SK-N-SH (cell line): ENCODE measurements at regions not wholly inside any gene's neighbourhood (a gene's known extent, or its start where the extent isn't known, plus 50 kb on each side); places are given as distances from the start of the nearest gene placed in this dataset.
A peak's percentile ranks its signal among the peaks of the same experiment; 100 is the strongest.

Experiments
- CTCF ChIA-PET: fragments of 300-600, 350-600 bp; formaldehyde crosslinking; extraction: SDS; loops from one replicate; lab custom pipeline; 2021; lab: Yijun Ruan, JAX
- POLR2A ChIA-PET: fragments of 350-600 bp; sonication (Branson Sonifier 250); formaldehyde crosslinking; extraction: SDS; loops from one replicate; lab custom pipeline; 2020; ENCODE audit warnings: antibody characterized with exemption, inconsistent platforms; lab: Yijun Ruan, JAX
- DNase-seq: peaks from one replicate; pipeline ENCODE4 v3.0.0; 2012
- H2AFZ ChIP-seq: fragments of 200-600 bp; sonication (generic); 2 replicates; pipeline ENCODE4 v1.8.1; 2016; ENCODE audit warnings: antibody characterized with exemption, mild to moderate bottlenecking, low read depth
- H3F3A ChIP-seq: fragments of 200-600 bp; sonication (generic); replicated peaks from 2 replicates; pipeline ENCODE3; 2016; ENCODE audit warnings: antibody characterized with exemption, mild to moderate bottlenecking; ENCODE audit not compliant: insufficient read depth
- H3K27ac ChIP-seq, 2 experiments: fragments of 200-500 bp in 1 of 2; fragments of 200-600 bp in 1 of 2; sonication (Bioruptor generic) in 1 of 2; sonication (generic), shearing (Covaris generic) in 1 of 2; 2 replicates each; pipeline versions ENCODE4 v1.5.1 to v1.6.1; 2014 to 2016; ENCODE audit warnings: low read depth in 2 of 2, inconsistent platforms in 1 of 2, low read length in 1 of 2, mild to moderate bottlenecking in 1 of 2, mixed read lengths in 1 of 2
- H3K27me3 ChIP-seq: fragments of 200-600 bp; sonication (generic), shearing (Covaris generic); 2 replicates; pipeline ENCODE4 v1.6.1; 2016; ENCODE audit warnings: mixed run types; ENCODE audit not compliant: insufficient read depth
- H3K36me3 ChIP-seq, 2 experiments: fragments of 200-500 bp in 1 of 2; fragments of 200-600 bp in 1 of 2; sonication (Bioruptor generic) in 1 of 2; sonication (generic) in 1 of 2; replicated peaks in 1 of 2; 2 replicates each; pipeline versions ENCODE3 to v1.5.1; 2014 to 2016; ENCODE audit warnings: low read length in 1 of 2, mild to moderate bottlenecking in 1 of 2; ENCODE audit not compliant: insufficient read depth in 2 of 2, control insufficient read depth in 1 of 2
- H3K4me1 ChIP-seq, 2 experiments: fragments of 200-500 bp in 1 of 2; fragments of 200-600 bp in 1 of 2; sonication (Bioruptor generic) in 1 of 2; sonication (generic), shearing (Covaris generic) in 1 of 2; 2 replicates each; pipeline versions ENCODE4 v1.5.1 to v1.6.1; 2014 to 2016; ENCODE audit warnings: low read depth in 1 of 2, low read length in 1 of 2, mixed run types in 1 of 2; ENCODE audit not compliant: insufficient read depth in 2 of 2, control insufficient read depth in 1 of 2
- H3K4me2 ChIP-seq: fragments of 200-600 bp; sonication (generic), shearing (Covaris generic); 2 replicates; pipeline ENCODE4 v1.6.1; 2017; ENCODE audit warnings: mixed run types
- H3K4me3 ChIP-seq, 2 experiments: fragments of 200-500 bp in 1 of 2; fragments of 200-600 bp in 1 of 2; sonication (Bioruptor generic) in 1 of 2; sonication (generic), shearing (Covaris generic) in 1 of 2; 2 replicates each; pipeline versions ENCODE4 v1.5.1 to v1.8.1; 2014 to 2016; ENCODE audit warnings: low read depth in 2 of 2, inconsistent platforms in 1 of 2, low read length in 1 of 2, mild to moderate bottlenecking in 1 of 2, mixed read lengths in 1 of 2, moderate library complexity in 1 of 2
- H3K79me2 ChIP-seq: fragments of 200-600 bp; sonication (generic); 2 replicates; pipeline ENCODE4 v1.8.1; 2017; ENCODE audit warnings: mild to moderate bottlenecking; ENCODE audit not compliant: insufficient read depth
- H3K9ac ChIP-seq: fragments of 200-600 bp; sonication (generic); 2 replicates; pipeline ENCODE4 v1.6.1; 2017; ENCODE audit warnings: mixed run types
- H3K9me2 ChIP-seq: fragments of 200-600 bp; sonication (generic); 2 replicates; pipeline ENCODE4 v1.6.1; 2017; ENCODE audit warnings: mixed run types
- H3K9me3 ChIP-seq: fragments of 200-600 bp; sonication (generic); 2 replicates; pipeline ENCODE4 v1.6.1; 2017; ENCODE audit warnings: mixed run types, mild to moderate bottlenecking, moderate library complexity
- H4K20me1 ChIP-seq: fragments of 200-600 bp; sonication (generic); 2 replicates; pipeline ENCODE4 v1.6.1; 2017; ENCODE audit warnings: mild to moderate bottlenecking, mixed run types; ENCODE audit not compliant: insufficient read depth
- FOXJ3 ChIP-seq: sonication (generic); formaldehyde crosslinking; IDR thresholded peaks from 2 replicates; pipeline ENCODE4 v1.5.1; 2020; ENCODE audit warnings: mild to moderate bottlenecking, missing genetic modification reagents
- GABPA ChIP-seq: IDR thresholded peaks from 2 replicates; pipeline ENCODE4 v1.4.0; 2012; ENCODE audit warnings: low read depth, mild to moderate bottlenecking
- MEF2A ChIP-seq: IDR thresholded peaks from 2 replicates; pipeline ENCODE4 v1.4.0; 2012; ENCODE audit warnings: low read depth, borderline replicate concordance
- POLR2AphosphoS5 ChIP-seq: IDR thresholded peaks from 2 replicates; pipeline ENCODE4 v1.6.1; 2012; ENCODE audit warnings: low read depth, low read length
- RFX5 ChIP-seq: IDR thresholded peaks from 2 replicates; pipeline ENCODE4 v1.6.1; 2012; ENCODE audit warnings: mild to moderate bottlenecking, improper control_type of control experiment, low read length
- RXRA ChIP-seq: IDR thresholded peaks from 2 replicates; pipeline ENCODE4 v1.4.0; 2012; ENCODE audit warnings: low read depth, mild to moderate bottlenecking, borderline replicate concordance
- TAF1 ChIP-seq: IDR thresholded peaks from 2 replicates; pipeline ENCODE4 v1.6.1; 2012; ENCODE audit warnings: low read depth, mild to moderate bottlenecking, low read length, moderate library complexity, borderline replicate concordance
- YY1 ChIP-seq: IDR thresholded peaks from 2 replicates; pipeline ENCODE4 v1.4.0; 2012; ENCODE audit warnings: low read depth, mild to moderate bottlenecking
- WGBS: methylation state at CpG from one replicate; pipeline ENCODE4 v1.1.6; 2017; ENCODE audit warnings: low lambda C conversion rate; 5-methylcytosine and 5-hydroxymethylcytosine counted together
- TF ChIP-seq, protein P1 (sequence below): fragments of 200-600 bp; sonication (generic); IDR thresholded peaks from 2 replicates; pipeline ENCODE4 v1.6.1; 2017; ENCODE audit warnings: antibody characterized with exemption, mild to moderate bottlenecking, moderate library complexity
- TF ChIP-seq, protein P2 (sequence below): fragments of 150-350 bp; IDR thresholded peaks from 2 replicates; pipeline ENCODE4 v1.6.1; 2017; ENCODE audit warnings: antibody characterized with exemption, low read length, low read depth, borderline replicate concordance
- TF ChIP-seq, protein P3 (sequence below): IDR thresholded peaks from 2 replicates; pipeline ENCODE4 v1.6.1; 2012; ENCODE audit warnings: mild to moderate bottlenecking, low read depth, low read length, moderate library complexity
- TF ChIP-seq, protein P4 (sequence below): IDR thresholded peaks from 2 replicates; pipeline ENCODE4 v1.4.0; 2012; ENCODE audit warnings: low read depth, borderline replicate concordance

DNA sequence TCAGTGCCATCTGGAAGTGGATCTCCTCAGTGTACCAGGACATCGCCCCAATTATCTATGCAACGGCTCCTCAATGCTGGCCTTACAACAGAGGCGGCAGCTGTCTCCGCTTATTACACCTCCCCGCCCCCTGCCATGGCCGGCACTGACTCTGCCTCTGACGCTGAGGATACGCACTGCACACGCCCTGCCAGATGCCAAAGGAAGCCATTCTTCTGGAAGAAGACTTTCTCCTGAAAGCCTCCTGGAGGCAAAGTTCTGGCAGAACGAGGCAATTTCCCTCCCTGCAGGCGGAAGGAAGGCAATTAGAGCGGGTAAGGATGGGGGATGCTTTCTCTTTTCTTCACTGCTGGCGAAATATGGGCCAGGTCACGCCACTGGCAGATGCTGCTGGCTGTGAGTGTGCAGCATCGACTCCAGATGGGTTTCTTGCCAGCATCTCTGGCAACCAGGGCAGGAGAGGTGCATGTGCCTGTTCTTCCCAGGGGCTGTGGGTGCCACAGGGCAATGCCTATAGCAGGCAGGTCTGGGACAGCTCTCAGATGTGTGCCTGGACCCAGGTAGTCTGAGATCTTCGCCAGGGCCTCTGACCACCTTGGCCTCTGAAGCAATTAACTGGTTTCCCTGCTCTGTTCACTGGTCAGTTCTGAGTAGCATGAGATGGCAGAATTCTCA, 62.2 kb upstream of the MRPS22 start:
- 43% methylated on average over 9 of the region's 16 CpGs for WGBS
- TF ChIP-seq YY1 (0 out of 2 replicates have a peak, but pooled peaks have one; percentile 26), TAF1 (no peak), POLR2AphosphoS5 (no peak)
- no peaks in the 10 kb centered on the region for H3K79me2 ChIP-seq
- DNase-seq, result peak; percentile 53
- ChIA-PET CTCF (interaction anchor here (0.8 to 2.0 kb wide), 2 partner anchors 11 to 170 kb away, joined by 3 to 4 read pairs; no protein-coding TSS in a partner anchor), POLR2A (no interaction called here)
- H3K27ac ChIP-seq, result no peak overlapping the region; a peak in 1 of 4 replicates
- H3K4me2 ChIP-seq, result 0 out of 2 replicates have a peak overlapping the region, but pooled peaks have one; percentile 8
- no peak overlapping the region for H2AFZ ChIP-seq
- H3K4me1 ChIP-seq, result peaks cover 0 to 14% of the 10 kb centered on the region in 2 experiments; a peak in 2 of 4 replicates
- H3K4me3 ChIP-seq, result no peak overlapping the region
- H3F3A ChIP-seq, result no peaks in the 10 kb centered on the region
- no peaks in the 10 kb centered on the region for H3K27me3 ChIP-seq
- H3K9me3 ChIP-seq, result no peaks in the 10 kb centered on the region
- H4K20me1 ChIP-seq, result no peaks in the 10 kb centered on the region
- H3K9ac ChIP-seq, result no peak overlapping the region
- H3K9me2 ChIP-seq, result no peaks in the 10 kb centered on the region
- no peaks in the 10 kb centered on the region for H3K36me3 ChIP-seq

DNA sequence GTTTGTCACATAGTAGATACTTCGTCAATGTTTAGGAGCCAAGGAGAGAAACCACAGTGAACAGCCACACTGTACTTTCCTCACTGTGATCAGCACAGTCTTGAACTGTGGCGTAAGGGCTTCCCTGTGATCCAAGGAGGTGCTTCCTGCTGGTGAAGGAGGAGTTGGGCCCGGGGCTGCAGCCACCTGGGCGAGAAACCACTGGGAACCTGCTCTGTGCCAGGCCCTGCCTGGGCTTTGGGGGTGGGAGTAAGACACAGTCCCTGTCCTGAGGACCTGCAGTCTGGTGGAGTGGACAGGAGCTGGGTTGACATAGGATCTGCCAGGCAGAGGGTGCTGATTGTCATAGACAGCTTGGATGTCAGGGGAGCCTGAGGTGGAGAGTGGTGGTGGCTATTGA, 60.5 kb upstream of the MRPS22 start:
- Histone ChIP-seq H3F3A (no peaks in the 10 kb centered on the region), H3K27ac (no peak overlapping the region), H3K79me2 (no peaks in the 10 kb centered on the region), H3K27me3 (no peaks in the 10 kb centered on the region), H3K4me2 (no peak overlapping the region), H3K9me2 (no peaks in the 10 kb centered on the region), H3K4me3 (no peak overlapping the region), H4K20me1 (no peaks in the 10 kb centered on the region), H3K9ac (no peak overlapping the region), H2AFZ (no peak overlapping the region), H3K9me3 (no peaks in the 10 kb centered on the region), H3K36me3 (no peaks in the 10 kb centered on the region), H3K4me1 (peaks cover 0 to 14% of the 10 kb centered on the region in 2 experiments; a peak in 2 of 4 replicates)
- DNase-seq, result no peak
- 85% methylated on average over 4 of the region's 4 CpGs for WGBS
- ChIA-PET POLR2A (no interaction called here), CTCF (interaction anchor here (1.0 kb wide), 1 partner anchor 15 kb away, joined by 3 read pairs; no protein-coding TSS in a partner anchor)
- TF ChIP-seq, protein P1, sequence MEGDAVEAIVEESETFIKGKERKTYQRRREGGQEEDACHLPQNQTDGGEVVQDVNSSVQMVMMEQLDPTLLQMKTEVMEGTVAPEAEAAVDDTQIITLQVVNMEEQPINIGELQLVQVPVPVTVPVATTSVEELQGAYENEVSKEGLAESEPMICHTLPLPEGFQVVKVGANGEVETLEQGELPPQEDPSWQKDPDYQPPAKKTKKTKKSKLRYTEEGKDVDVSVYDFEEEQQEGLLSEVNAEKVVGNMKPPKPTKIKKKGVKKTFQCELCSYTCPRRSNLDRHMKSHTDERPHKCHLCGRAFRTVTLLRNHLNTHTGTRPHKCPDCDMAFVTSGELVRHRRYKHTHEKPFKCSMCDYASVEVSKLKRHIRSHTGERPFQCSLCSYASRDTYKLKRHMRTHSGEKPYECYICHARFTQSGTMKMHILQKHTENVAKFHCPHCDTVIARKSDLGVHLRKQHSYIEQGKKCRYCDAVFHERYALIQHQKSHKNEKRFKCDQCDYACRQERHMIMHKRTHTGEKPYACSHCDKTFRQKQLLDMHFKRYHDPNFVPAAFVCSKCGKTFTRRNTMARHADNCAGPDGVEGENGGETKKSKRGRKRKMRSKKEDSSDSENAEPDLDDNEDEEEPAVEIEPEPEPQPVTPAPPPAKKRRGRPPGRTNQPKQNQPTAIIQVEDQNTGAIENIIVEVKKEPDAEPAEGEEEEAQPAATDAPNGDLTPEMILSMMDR, result no peak
- no peak for TF ChIP-seq RXRA
- TF ChIP-seq, protein P2, sequence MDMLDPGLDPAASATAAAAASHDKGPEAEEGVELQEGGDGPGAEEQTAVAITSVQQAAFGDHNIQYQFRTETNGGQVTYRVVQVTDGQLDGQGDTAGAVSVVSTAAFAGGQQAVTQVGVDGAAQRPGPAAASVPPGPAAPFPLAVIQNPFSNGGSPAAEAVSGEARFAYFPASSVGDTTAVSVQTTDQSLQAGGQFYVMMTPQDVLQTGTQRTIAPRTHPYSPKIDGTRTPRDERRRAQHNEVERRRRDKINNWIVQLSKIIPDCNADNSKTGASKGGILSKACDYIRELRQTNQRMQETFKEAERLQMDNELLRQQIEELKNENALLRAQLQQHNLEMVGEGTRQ, result no peak
- no peak for TF ChIP-seq YY1
- no peak for TF ChIP-seq RFX5
- TF ChIP-seq, protein P3, sequence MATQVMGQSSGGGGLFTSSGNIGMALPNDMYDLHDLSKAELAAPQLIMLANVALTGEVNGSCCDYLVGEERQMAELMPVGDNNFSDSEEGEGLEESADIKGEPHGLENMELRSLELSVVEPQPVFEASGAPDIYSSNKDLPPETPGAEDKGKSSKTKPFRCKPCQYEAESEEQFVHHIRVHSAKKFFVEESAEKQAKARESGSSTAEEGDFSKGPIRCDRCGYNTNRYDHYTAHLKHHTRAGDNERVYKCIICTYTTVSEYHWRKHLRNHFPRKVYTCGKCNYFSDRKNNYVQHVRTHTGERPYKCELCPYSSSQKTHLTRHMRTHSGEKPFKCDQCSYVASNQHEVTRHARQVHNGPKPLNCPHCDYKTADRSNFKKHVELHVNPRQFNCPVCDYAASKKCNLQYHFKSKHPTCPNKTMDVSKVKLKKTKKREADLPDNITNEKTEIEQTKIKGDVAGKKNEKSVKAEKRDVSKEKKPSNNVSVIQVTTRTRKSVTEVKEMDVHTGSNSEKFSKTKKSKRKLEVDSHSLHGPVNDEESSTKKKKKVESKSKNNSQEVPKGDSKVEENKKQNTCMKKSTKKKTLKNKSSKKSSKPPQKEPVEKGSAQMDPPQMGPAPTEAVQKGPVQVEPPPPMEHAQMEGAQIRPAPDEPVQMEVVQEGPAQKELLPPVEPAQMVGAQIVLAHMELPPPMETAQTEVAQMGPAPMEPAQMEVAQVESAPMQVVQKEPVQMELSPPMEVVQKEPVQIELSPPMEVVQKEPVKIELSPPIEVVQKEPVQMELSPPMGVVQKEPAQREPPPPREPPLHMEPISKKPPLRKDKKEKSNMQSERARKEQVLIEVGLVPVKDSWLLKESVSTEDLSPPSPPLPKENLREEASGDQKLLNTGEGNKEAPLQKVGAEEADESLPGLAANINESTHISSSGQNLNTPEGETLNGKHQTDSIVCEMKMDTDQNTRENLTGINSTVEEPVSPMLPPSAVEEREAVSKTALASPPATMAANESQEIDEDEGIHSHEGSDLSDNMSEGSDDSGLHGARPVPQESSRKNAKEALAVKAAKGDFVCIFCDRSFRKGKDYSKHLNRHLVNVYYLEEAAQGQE, result no peak
- no peak for TF ChIP-seq MEF2A
- TF ChIP-seq, protein P4, sequence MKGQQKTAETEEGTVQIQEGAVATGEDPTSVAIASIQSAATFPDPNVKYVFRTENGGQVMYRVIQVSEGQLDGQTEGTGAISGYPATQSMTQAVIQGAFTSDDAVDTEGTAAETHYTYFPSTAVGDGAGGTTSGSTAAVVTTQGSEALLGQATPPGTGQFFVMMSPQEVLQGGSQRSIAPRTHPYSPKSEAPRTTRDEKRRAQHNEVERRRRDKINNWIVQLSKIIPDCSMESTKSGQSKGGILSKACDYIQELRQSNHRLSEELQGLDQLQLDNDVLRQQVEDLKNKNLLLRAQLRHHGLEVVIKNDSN, result no peak
- no peak for TF ChIP-seq GABPA
- no peak for TF ChIP-seq FOXJ3 (CRISPR knock-in tag)
